Breast epithelium (tissue), 3 donors: ENCODE measurements at regions not wholly inside any gene's neighbourhood (a gene's known extent, or its start where the extent isn't known, plus 50 kb on each side); places are given as distances from the start of the nearest gene placed in this dataset.

Experiments used
- POLR2A ChIP-seq: fragments of 450-650 bp; IDR thresholded peaks from one replicate; pipeline ENCODE4 v1.6.1; 2016; ENCODE audit warnings: antibody characterized with exemption, mild to moderate bottlenecking, moderate library complexity
- TF ChIP-seq, protein P1 (sequence below), 3 donors: fragments of 450-650 bp; IDR thresholded peaks; one replicate each; pipeline ENCODE4 v1.5.1; 2016 to 2017; ENCODE audit warnings: antibody characterized with exemption in 3 of 3, mild to moderate bottlenecking in 3 of 3, moderate library complexity in 3 of 3

DNA sequence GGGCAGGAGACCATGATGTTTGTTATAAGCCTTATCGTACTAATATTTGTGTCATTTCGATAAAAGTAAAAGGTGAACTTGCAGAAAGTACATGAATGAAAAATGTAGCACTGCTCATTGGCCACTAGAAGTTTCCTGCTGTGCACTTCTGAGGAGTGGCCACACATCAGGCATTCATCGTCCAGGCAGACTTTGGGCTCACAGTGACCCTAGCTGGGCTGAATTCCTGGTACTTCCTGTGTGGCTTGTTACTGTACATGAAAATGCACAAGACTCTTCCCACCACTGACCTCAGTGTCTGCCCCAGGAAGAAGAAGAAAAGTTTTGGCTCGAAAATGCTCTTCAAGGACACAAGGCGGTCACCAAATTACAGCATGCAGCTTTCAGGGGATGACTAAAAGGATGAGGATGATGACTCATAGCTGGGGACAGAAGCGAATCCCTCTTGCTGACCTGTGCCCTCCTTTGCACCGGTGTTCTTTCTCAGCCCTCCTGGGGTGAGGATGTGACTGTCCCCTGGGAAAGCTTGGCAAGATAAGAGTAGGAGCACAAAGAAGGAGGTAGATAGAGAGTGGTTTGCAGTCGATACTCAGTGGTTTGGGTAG is 252.4 kb upstream of the KAZN start:
- no peak for TF ChIP-seq POLR2A
- TF ChIP-seq, protein P1, sequence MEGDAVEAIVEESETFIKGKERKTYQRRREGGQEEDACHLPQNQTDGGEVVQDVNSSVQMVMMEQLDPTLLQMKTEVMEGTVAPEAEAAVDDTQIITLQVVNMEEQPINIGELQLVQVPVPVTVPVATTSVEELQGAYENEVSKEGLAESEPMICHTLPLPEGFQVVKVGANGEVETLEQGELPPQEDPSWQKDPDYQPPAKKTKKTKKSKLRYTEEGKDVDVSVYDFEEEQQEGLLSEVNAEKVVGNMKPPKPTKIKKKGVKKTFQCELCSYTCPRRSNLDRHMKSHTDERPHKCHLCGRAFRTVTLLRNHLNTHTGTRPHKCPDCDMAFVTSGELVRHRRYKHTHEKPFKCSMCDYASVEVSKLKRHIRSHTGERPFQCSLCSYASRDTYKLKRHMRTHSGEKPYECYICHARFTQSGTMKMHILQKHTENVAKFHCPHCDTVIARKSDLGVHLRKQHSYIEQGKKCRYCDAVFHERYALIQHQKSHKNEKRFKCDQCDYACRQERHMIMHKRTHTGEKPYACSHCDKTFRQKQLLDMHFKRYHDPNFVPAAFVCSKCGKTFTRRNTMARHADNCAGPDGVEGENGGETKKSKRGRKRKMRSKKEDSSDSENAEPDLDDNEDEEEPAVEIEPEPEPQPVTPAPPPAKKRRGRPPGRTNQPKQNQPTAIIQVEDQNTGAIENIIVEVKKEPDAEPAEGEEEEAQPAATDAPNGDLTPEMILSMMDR (IDR thresholded peaks at IDR 0.05), result no peak
